Lower leg skin (tissue), 3 donors: ENCODE measurements at regions not wholly inside any gene's neighbourhood (a gene's known extent, or its start where the extent isn't known, plus 50 kb on each side); places are given as distances from the start of the nearest gene placed in this dataset.

Source experiments
- CTCF ChIP-seq, 3 donors: fragments of 450-650 bp; IDR thresholded peaks; one replicate each; pipeline ENCODE4 v1.5.1; 2016; ENCODE audit warnings: antibody characterized with exemption in 3 of 3, mild to moderate bottlenecking in 3 of 3, moderate library complexity in 2 of 3
- POLR2A ChIP-seq, 2 donors: fragments of 450-650 bp; IDR thresholded peaks; one replicate each; pipeline ENCODE4 v1.6.1; 2016 to 2017; ENCODE audit warnings: antibody characterized with exemption in 2 of 2, mild to moderate bottlenecking in 1 of 2, moderate library complexity in 1 of 2

GRCh38 chr18:8910843-8911242, 191.7 kb upstream of the NDUFV2 start:
- TF ChIP-seq POLR2A (IDR thresholded peaks at IDR 0.05) (no peak), CTCF (IDR thresholded peaks at IDR 0.05) (no peak)
